Activated T-cell treated with anti-CD3 and anti-CD28 coated beads, Interleukin-2, amount 50 U/mL, for 48 hours (primary cell): ENCODE measurements at regions not wholly inside any gene's neighbourhood (a gene's known extent, or its start where the extent isn't known, plus 50 kb on each side); places are given as distances from the start of the nearest gene placed in this dataset.
"Not testable (repeated sequence)": the region's sequence is repeated elsewhere in the genome, so short reads cannot be mapped to it uniquely, and the experiment has no call there.

Experiments used
- DNase-seq, 2 experiments: peaks; one replicate each; pipeline ENCODE4 v3.0.0-alpha.2; 2020

DNA sequence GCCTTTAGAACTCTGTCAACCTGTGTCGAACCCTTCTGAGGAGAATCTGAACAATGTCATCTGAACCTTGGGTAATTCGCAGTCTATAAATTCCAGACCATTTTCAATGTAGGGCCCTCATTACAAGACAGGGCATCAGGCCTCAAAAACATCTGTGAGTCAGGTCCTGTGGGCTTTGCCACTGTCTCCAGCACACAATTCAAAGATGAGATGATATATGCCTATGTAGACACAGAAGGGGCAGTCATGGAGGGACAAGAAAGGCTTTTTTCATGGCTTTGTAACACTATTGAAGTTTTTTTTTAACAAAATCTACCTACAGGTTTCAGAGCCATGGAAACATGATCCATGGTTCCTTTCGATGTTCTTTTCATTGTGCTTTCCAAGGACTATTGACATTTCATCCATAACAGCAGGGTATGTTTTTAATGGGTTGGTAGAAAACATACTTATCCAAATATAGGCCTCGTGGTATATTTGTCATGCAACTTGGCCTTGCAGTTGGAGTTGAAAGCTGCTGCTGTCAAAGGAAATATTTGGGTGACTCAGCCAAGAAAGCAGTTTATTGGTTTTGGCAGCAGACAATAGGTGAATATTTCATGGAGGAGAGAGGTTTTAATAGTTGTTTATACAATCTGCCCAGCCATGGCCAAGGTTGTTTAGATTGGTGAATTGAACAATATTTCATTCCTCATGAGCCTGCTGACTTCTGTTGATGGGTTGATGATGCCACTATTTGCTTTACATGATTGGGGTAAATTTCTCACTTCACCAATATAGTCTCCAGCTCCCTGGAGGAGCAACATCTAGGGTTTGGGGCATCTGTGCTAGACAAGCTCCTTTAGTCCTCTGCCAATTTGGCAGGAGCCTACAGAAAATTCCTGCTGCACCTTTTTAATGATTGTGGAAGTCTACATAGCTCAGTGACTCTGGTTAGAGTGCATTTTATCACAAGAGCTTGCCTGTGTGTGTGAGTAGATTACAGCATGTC lies 158.4 kb upstream of the TMEM72 start:
- DNase-seq: no peak

DNA sequence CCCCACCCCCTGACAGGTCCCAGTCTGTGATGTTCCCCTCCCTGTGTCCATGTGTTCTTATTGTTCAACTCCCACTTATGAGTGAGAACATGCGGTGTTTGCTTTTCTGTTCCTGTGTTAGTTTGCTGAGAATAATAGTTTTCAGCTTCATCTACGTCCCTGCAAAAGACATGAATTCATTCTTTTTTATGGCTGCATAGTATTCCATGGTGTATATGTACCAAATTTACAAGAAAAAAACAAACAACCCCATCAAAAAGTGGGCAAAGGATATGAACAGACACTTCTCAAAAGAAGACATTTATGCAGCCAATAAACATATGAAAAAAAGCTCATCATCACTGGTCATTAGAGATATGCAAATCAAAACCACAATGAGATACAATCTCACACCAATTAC lies 156.8 kb upstream of the TMEM72 start:
- DNase-seq: not testable (repeated sequence)

DNA sequence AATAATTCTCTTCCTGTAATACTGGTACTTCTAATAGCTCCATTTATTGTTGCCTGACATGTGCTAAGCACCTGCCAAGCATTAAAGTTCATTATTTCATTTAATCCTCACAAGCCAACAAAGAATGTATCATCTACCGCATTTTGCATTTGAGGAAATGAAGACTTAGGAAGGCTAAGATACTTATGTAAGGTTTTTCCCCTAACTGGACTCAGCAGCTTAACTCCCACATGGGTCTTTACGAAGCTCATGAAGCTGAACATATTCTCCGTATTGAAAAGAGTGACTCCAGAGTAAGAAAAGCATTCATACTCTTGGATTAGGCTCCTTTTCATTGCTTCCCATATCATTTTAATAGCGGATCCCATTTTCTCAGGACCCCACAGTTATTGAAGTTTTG lies 155.7 kb upstream of the TMEM72 start:
- no peak for DNase-seq

DNA sequence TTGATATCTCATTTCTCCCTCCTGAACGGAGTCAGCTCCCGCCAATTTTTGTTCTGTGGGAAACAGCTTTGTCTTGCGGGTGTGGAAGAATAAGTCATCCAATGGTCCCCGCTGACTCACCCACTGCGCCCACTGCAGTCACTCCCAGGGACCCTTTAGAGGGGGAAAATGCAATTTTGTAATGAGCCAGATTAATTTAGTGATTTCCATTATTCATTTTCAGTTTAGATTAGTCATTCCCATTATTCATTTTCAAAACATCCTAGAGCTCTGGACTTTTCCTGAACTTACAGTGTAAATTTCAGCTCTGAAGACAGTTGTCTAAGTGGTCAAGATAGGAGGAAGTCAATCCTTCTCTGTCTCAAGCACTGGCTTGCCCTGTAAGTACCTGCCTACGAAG lies 154.9 kb upstream of the TMEM72 start:
- no peak for DNase-seq

DNA sequence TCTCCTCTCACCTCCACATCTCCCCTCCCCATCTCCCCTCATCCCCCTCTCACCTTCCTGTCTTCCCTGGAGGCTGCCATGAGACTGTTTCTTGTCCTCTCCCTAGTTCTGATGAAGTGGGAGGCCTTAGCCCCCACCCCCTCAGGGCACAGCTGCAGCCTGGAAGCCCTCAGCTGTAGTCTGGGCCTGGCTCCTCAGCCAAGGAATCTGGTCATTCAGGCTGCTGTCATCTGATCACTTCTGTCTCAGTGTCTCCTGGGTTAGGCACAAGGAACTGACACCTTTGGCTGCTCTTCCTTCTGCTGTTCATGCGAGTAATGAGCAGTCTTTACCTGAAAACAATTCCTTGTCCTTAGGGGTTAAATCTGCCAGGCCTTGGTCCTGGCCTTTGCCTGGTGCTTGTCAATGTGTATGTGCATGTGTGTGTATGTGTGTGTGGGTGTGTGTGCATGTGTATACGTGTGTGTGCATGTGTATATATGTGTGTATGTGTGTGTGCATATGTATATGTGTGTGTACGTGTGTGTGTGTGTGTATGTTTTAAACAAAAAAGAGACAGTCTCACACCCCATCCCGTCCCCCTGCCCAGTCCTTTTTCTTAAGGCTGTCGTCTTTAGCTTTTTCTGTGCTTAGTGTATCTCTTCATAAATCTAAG lies 153.5 kb upstream of the TMEM72 start:
- no peak for DNase-seq

DNA sequence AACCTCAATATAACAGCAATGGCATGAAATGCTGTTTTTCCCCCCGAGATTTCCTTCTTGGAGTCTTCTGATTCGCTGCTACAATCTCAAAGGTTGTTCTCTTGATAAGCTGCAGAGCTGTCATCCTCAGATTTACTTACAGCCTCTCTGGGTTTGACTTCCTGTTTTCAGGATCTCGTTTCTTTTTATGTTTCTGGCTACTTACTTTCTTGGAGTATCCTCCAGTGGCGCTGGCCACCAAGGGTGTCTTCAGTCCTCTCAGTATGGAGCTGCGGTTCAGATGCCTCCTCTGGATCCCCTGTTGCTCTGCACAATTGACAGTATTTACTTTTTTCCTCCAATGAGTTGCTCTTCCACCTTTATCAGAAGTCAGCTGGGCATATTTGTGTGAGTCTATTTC lies 152.0 kb upstream of the TMEM72 start:
- DNase-seq: no peak

DNA sequence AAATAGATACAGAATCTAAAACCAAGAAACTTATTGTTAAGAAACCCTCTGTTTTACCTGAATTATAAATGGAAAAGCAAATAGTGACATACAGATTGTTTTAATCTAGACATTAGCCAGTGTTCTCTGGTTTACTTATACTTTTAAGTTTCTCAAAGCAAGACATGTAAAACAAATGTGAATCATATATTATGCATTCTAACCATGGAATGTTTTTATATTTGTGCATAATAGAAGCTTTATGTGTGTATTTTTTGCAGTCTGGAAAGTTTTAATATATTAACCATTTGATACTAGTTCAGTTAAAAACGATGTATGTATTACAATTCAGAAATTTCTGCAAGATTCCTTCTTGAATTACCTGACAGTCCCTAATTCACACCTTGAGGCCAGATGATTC lies 150.6 kb upstream of the TMEM72 start:
- no peak for DNase-seq

DNA sequence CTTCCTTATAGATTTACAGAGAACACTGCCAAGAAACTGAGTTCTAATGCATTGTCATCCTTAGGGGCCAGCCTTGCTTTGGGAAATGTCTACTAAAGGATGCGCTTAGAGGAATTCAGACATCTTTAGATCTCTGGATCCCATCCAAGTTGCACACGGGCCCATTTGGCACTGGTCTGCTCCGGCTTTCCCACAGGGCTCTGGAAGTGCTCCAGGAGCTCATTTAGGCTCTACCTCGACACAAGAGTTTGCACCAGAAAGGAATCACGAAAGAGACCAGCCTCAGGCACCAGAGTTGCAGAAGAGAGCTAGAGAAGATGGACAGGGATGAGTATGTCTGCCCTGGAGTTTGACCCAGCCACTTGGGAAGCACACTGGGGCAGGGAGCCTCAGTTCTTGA lies 150.1 kb upstream of the TMEM72 start:
- no peak for DNase-seq

DNA sequence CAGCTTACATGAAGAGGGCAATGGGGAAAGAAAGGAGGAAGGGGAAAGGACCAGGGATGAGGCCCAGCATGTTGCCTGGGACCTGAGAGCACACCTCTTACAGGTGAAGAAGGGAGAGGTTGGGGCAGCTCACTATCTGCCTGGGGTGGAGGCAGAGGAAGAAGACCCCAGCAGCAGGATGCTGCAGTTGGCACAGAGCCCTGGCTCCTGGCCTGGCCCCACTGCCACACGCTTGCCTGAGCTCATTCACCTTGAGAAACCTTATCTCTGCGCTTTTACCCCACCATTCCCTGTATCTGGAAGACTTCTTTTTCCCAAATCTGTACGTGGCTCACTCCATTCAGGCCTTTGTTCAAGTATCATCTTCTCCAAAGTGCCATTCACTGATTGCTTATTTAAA lies 147.8 kb upstream of the TMEM72 start:
- no peak for DNase-seq

DNA sequence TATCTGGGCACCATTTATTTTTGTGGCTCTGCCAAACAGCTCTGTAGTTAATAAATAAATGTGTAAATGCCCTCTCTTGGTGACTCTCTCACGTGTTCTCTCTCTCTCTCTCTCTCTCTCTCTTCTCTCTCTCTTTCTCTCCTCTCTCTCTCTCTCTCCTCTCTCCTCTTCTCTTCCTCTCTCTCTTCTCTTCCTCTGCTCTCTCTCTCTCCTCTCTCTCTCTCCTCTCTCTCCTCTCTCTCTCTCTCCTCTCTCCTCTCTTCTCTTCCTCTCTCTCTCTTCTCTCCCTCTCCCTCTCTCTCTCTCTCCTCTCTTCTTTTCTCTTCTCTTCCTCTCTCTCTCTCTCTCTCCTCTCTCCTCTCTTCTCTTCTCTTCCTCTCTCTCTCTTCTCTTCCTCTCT lies 145.8 kb upstream of the TMEM72 start:
- no peak for DNase-seq

DNA sequence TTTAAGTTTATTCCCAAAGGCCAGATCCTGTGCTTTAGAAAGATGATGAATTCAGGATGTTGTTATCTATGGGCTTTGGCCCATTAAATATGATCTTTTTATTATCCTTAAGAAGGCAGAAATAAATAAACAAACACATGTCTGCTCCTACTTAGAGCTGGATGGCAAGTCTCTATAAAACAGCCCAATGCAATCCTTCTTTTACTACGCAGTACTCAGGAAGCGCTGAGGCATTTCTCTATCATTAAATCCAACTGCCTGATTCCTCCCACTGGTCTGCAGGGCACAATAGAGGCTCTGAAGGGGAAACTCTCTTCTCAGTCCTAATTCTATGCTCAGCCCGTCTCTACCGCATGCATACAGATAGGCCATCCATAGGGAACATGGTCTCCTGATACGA lies 144.5 kb upstream of the TMEM72 start:
- DNase-seq: no peak

DNA sequence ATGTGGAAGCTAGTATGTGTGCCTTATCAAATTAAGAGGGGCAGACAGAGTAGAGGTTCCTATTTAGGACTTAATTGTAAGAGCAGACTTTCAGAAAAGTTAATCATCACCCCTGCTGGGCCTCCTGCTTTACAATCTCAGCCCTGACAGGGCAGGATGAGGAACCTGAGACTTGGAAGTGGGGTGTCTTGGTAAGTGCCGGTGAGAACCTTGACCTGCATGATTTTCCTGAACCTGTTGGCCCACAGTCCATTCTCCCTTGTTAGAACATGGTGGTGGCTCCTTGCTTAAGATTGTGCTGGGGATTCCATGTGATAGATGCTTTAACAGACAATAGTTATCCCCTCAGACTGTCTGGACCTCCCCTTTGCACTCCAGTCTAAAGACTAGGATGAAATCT lies 141.7 kb upstream of the TMEM72 start:
- DNase-seq: no peak

DNA sequence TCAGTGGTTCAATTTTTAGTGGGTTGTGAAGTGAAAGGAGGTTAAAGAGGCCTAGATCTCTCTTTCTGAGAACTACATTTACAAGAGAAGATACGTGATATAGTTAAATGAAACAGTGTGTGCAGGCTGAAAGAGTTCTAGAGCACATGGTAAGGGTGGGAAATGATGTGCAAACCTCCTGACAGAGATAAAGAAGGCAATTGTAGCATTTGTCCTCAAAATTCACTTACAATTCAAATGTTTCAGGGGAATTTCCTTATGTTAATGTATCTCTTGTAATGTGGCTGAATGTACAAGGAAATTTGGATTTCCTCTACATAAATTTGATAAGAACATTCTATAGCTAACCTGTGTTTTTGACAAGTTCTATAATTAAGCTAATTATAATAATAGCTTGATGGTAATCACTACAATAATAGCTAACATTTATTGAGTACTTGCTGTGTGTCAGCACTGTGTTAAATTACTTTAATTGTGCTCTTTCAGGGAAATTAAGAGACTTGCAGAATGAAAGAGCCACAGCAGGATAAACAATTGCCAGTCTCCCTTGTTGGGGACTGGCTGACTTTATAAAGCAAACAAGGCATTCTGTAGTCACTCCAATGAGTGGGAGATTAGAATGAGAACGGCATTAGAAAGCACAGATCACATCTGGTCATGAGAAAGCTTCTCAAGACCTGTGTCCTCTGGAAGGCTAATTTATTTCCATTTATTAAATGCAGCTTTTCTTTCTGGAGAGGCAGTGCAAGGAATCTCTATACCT lies 139.7 kb upstream of the TMEM72 start:
- DNase-seq: no peak

DNA sequence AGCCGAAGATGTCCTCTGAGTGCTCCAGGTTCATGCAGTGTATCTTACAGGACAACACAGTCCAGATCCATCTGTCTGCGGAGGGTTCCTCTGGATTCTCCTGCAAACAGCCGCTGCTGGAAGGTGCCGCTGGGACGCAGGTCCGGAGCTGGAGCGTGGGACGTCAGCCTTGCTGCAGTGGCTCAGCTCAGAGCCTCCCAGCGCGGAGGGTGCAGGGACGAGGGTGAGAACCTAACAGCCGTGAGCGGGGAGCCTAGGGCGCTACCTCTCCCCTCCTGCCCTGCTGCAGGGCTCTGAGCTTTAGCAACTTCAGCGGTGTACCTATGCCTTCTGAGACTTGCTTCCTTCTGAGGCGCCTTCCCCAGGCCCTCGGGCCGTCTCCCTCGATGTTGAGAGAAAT lies 137.6 kb upstream of the TMEM72 start:
- DNase-seq: no peak

DNA sequence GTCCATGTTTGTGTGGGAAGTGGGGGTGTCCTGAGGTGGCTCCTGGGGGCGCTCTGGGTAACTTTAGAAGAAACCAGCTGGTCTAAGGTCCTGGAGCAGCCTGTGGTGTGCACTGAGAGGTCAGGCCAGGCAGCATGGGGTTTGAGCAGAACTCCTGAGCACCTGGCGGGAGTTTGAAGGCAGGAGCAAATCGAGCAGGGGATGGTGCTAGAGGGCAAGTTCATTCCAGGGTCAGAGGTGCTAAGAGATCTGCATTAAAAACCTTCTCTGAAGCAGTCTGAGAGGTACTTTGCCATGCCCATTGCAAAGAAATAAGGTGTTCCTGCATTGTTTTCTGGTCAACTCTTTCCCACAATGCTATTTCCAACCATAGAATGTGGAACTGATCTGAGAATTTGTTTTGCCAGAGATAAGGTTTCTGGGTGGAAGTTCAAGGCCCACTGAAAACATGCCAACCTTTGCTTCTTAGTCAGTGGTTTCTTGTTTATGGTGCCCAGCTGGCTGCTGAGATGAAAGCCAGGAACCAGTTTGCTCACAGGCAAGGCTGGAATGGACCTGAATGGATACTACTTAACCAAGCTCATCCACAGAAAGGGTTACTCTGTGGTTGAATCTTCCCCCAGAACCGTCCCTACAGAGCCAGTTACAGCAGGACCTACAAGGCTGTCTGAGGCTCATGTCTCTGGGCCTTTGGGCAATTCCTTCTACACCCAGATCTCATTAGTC lies 136.3 kb upstream of the TMEM72 start:
- DNase-seq: no peak

DNA sequence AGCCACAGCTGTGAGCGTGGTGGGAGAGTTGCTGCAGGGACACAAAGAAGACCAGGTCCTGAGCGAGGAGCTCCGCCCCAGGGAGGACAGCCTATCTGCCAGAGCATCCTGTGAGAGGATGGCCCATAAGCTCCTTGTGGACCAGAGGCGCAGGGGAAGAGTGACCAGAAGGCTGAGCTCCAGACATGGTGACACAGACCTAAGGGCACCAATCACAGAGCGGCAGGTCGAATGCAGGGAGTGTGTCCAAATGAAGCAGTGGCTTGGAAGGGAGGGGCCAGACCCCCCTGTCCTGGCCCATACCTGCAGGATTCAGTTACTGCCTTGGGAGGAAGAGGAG lies 135.8 kb upstream of the TMEM72 start:
- DNase-seq: no peak

DNA sequence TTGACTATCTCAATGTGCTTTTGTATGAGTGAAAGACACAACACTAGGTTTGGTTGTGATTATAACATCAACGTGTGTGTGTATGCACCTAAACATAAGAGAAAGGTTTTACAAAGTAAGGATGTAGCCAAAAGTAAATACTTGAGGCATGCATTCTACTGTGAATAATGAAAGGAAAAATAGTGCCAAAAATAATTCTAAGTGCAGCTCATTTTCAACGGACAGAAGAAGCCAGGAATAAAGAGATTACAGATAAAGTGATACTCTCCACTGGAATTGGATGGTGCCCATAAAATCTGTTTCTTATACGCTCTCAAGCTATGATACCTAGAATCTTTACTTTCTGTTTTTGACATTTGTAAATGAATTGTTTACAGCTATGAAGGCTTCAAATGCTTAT lies 135.0 kb upstream of the TMEM72 start:
- DNase-seq: no peak

DNA sequence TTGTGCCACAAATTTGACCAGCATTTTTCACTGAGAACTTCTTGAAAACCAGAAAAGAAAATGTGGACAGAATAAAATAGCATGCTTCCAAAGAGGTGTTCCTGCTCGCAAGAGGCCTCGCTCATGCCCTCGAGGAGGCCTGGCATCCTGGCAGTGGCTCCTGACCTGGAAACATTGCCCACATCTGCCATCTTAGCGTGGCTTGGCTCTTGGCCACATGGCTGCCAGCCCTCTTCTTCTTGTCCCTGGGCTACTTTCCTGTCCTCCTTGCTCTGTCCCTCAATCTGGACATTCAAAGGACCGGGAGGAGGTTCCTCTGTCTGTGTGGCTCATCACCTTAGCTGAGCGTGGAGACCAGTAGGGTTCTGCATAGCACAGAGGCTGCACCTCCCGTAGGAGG lies 131.6 kb upstream of the TMEM72 start:
- DNase-seq: no peak

DNA sequence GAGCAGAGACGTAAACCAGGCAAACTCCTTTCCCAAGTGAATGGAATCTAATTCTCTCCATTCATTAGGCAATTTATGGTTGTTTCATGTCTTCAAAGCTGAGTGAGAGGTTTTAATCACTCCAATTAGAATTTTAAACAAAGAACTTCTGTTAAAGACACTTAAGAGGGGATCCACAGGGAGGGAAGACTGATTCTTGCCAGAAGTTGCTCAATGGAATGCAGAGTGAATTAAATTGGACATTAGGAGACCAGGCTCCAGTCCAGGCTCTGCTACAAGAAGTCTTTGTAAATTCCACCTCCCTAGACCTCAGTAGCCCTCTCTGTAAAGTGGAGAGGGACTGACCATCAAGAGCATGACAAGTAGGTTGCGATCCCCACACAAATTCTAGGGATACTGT lies 130.7 kb upstream of the TMEM72 start:
- no peak for DNase-seq

DNA sequence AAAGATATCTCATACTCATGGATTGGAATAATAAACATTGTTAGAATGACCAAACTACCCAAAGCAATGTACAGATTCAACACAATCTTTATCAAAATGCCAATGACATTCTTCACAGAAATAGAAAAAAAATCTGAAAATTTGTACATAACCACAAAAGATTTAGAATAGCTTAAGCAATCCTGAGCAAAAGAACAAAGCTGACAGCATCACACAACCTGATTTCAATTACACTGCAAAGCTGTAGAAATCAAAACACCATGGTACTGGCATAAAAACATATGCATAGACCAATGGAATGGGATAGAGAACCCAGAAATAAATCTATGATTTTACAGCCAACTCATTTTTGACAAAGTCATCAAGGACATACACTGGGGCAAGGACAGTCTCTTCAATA lies 130.0 kb upstream of the TMEM72 start:
- no peak for DNase-seq

DNA sequence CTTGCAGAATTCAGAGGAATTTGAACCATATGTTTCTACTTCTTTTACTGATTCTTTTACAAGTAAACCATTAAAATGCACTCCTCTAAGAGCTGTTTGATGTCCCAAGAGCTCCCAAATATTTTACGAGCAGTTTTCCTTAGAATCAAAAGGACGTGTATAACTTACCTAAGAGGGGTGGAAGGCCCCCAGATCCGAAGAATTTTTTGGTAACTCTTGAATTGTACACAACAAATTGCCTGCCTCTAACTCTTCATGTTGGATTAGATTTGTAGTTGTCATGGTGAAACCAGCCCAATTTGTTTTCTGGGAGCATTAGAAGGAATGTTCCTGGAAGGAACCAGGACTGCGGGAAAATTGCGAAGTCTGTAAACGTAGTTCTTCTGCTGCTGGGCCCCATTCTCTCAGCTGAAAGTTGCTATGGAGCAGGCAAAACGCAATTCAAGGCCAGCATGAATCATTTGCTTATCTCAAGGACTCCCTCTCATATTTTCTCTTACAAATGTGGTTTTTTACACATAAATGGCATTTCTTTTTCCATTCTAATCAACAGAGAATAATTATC lies 124.8 kb upstream of the TMEM72 start:
- no peak for DNase-seq

DNA sequence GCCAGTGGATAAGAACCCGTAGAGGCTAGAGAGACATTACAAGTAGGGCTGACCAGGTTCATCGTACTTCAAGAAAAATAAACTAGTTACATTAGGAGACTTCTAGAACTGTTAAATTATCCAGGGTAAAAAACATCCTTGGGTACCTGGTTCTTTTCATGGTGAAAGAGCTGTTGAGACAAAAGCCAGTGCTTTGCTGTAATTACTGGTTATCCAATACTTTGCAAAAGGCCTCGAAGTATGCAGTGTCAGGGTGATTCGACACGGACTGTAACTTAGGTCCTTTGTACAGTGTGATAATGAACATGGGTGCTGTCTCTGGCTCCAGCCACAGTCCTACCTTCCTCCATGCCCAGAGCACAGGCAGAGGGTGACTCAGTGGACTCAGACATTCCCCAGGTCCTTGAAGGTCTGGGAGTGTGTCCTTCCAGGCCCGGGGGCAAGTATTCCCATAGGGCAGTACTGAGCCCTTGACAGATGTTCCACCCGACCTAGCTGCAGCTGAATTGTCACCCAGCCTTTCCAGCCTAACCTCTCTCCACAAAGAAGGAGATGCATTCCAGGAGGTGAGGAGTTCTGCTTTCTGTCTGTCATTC lies 123.6 kb upstream of the TMEM72 start:
- no peak for DNase-seq
